NCI-H1048 (cell line): ENCODE measurements at regions not wholly inside any gene's neighbourhood (a gene's known extent, or its start where the extent isn't known, plus 50 kb on each side); places are given as distances from the start of the nearest gene placed in this dataset.
A peak's percentile ranks its signal among the peaks of the same experiment; 100 is the strongest.

ENCODE experiments used
- DNase-seq: peaks from one replicate; lab custom pipeline; 2025; lab: John Stamatoyannopoulos, UW

DNA sequence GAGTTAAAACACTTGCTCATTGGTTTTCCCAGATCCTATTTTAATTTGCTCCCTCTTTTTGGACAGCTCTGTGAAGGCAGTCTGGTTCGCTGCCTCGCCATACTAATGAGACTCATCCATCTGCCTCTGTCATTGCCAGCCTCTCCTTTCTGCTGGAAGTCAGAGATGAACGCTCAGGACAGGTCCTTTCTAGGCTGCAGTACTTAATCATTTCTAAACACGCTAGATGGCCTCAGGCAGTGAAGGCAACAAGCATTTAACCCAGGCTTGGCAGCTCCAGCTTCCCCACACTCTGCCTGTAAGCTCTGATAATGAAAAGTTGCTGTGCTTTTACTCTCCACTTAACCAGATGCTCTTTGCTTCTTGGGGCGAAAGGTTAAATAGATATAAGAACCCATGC is 286.7 kb upstream of the POU3F2 start:
- DNase-seq: no peak

DNA sequence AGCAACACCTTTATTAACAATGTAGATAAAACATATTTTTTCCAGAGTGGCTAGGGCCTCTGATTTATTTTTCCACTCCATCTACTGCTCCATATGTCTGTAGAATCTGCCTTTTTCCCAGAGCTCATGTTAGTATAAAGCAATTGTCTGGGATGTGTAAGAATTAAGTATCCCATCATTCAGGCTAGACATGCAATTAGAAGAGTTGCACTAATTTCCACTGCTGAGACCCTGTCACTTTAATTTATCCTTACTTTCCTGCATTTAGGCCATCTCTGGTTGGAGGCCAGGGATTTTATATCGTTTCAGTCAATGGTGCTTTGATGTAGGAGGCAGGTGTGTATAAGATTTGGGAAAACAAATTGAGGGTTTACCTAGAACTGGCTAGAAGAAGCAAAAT is 286.1 kb upstream of the POU3F2 start:
- DNase-seq: no peak

DNA sequence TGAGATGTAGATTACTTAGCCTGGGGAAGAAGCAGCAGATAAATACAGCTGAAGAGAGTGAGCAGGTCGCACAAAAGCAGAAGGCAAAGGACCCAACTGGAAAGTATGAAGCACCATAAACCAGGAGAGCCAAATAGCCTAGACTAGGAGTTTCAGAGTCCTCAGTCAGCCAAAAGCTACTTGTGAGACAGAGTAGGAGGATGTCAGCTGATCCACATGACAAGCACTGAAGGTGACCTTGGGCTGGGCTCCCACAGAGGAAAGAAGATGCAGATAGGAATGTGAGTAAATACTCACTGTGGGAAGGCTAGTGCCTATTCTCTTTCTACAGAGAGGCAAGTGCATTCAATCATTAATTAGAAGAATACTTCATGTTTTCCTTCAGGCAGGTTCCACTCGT is 274.0 kb upstream of the POU3F2 start:
- DNase-seq: no peak

DNA sequence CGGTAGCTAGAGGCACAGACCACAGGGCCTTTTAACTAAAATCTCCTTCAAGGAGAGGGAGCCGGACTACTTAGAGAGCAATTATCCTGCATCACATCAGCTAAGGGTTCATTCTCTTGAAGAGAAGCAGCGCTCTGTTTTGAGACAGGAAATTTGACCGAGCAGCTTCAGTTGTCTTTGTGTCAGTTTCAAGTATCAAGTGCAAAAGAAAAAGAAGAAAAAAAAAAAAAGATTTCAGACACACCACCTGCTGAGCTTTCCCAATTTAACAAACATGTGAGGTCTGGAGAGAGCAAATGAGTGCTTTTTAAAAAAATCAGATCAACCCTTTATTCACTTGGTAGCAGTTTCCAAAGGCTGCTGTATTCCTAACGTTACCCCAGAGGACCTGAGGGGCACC is 273.5 kb upstream of the POU3F2 start:
- DNase-seq: no peak

DNA sequence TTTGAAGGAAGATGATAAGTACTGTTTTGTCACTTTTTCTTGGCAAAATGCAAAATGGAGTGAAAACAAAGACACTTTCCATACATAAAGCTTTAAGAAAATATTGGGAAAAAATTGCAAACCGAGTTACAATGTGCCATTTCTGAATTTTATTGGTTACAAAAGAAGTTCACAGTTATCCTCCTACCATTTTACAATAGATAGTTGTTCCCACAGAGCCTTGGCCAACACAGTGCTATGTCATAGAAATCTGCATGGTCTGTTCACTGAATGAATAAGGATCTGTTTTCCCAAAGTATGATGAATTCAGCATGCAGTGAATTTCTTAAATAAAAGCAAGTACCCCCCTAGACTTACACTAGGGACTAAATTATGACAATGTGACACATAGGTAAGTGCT is 268.2 kb upstream of the POU3F2 start:
- DNase-seq: no peak

DNA sequence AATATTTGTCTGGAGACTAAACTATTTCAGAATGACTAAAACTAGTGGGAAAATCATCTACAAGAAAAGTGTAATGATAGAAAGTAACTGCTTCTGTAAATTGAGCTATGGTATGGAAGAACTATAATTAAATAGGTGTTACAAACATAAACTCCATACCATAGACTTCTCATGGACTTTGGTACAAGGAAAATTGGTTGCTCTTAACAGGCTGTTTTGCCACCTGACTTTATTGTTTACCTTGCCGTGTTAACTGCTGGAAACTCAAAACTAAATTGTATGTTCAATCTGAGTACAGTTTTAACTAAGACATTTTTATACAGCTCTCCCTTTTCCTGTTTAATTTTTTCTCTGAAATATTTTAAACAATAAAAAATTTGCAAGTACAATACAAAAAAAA is 261.8 kb upstream of the POU3F2 start:
- DNase-seq: no peak

DNA sequence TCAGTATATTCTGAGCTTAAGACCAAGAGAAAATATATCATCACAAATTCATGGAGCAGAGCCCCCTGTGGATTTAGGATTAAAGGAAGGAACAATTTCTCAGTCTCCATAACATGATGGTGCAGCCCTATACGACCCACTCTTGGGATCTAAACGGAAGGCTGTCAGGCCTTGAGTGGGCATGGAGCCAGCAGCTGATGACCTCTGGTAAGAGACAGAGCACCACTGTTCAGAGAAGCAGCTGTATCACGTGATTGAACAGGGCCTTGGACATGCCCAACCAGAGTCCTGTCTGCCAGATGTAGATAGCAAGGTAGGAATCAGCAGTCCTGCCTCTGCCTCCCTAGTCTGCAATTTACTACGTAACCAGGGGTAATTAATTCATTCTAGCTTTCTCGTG is 259.4 kb upstream of the POU3F2 start:
- no peak for DNase-seq

DNA sequence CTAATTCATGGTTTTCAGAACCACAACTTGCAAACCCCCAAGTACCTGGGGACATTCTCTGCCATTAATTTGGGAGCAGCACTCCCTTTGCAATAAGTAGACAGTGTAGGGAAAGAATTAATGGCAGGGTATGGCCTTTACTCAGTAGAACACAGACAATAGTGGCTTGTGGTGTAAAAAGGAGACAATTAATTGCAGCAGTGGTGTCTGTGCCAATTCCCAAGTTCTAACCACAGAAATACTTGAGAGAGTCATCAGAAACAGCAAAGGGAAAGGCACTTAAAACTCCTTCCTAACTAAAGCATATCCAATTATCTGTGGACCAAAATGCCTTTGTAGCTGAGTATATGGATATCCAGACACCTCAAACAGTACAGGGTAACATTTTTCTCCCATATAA is 257.6 kb upstream of the POU3F2 start:
- no peak for DNase-seq

DNA sequence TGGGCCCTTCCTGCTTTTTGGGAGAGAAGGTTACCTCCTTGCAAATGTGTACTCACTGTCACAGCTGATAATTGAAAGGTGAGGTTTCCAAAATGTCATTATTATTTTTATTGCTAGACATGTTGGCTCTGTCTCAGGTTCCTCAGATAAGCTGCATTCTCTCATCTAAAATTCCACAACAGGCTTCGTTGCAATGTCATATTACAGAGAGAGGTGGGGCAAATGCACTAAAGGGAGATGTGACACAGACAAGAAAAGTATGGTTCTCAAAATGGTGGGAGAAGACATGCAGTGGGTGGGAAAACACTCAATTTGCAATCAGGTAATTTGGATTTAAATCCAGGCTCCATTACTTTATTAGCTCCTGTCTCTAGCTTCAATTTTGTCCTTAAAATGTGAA is 256.4 kb upstream of the POU3F2 start:
- DNase-seq: no peak

DNA sequence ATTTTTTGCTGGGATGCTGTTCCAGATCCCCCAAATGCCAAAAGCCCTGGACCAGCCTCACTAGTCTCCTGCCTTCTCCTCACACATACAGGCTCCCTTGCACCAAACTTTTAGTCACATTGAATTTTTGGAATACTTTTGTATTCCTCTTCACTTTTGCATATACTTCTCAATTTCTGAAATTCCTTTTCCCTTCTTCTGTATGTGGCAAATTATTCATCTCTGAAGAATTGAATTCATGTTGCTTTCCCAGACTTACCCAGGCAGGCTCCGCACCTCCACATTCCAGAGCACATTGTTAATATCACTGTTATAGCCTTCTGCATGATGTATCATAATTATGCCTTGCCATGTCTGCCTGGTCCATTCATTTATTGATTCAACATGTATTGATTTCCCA is 255.3 kb upstream of the POU3F2 start:
- no peak for DNase-seq

DNA sequence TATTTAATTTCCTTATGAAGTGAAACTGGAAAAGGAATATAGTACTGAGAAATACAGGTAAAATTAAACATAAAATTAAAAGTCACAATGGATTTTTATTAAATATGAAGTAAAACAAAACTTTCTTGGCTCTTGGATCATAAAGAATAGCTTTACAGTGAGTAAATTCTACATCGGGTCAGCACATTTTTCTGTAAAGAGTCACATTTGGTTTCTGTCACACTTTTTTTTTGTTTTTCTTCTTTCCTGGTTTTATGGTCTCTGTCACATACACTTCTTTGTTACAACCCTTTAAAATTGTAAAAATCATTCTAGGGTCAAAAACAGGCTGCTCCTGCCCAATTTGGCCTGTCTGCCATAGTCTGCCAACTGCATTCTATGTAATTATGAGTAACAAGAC is 254.4 kb upstream of the POU3F2 start:
- DNase-seq: no peak

DNA sequence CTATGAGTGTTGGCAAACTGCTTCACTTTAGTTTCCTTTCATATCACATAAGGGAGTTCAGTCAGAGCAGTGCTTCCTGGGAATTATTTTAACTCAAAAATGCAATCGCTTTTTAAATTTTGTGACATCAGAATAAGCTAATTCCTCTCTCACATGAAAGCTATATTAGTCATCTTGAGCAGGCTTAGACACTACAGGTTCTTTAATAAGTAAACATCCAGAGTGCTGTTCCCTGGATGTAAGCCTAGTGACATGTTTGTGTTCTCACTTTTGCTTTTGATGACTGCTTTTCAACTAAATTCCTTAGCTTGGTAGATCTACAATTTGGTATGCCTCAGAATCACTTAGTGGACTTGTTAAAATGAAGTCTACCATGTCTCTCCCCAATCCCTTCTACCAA is 252.7 kb upstream of the POU3F2 start:
- DNase-seq: no peak

DNA sequence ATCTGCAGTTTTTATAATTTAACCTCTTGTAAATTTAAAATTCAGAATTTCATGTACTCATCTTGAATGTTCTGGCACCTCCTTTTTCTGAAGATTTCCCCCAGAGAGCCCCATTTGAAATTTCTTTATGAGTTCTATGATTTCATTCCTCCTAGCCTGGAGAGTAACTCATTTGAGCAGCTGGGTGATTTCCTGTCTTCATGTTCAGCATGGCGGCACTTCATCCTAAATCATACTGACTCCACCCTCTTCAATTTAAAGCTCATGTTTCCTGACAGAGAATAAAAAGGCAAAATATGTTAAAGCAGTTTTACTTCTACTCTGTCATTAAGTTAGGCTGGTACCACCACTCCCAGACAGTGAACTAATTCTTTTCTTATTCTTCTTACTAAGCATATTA is 250.9 kb upstream of the POU3F2 start:
- no peak for DNase-seq

DNA sequence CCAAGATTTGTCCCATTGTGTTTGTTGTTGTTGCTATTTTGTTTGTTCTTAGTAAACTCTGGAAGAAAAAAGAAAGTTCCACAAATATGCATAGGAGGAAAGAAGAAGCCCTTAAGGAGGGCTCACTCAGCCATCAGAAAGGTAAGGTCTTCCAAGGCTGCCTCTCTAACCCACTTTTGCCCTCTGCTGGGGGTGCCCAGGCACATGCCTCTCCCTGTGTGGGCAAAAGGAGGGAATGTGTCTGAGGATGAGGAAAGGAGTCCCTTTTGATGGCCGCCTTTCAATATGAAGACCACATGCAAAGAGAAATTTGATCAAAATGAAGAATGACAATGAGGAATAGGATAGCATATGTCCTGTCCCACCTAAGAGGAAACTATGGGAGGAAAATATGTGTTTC is 248.2 kb upstream of the POU3F2 start:
- DNase-seq: no peak

DNA sequence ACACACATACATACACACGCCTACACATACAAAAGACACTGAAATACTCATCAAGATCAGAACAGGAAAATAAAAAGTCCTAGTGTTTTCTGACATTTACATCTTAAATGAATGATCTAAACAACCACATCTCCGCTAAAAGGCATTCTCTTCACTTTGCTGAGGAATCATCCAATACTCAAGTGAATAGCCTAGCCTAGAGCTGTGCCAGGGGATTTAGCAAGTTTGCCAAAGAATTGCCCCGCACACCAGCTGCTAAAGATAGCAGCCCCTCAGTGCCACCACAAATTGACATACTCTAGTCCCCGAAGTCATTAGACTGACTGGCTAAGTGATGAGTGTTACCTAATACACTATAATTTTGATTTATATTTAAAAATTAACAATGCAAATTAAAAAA is 246.8 kb upstream of the POU3F2 start:
- DNase-seq: no peak

DNA sequence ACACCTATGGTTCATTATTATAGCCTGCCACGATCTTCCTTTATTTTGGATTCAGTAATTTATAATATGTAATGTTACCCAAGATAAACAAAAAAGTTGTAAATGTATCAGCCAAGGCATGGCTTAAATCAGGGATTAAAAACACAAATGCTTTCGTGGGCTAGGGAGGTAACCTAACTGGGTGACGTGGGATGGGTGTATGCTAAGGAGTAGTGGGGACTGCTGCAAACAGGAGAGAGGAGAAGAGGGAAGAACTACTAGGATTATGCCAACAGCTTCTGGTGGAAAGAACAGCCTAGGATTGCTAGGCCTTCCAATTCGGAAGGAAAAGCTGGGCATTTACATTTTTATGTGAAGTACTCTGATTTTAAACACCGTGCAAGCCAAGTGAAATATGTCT is 244.8 kb upstream of the POU3F2 start:
- DNase-seq: no peak

DNA sequence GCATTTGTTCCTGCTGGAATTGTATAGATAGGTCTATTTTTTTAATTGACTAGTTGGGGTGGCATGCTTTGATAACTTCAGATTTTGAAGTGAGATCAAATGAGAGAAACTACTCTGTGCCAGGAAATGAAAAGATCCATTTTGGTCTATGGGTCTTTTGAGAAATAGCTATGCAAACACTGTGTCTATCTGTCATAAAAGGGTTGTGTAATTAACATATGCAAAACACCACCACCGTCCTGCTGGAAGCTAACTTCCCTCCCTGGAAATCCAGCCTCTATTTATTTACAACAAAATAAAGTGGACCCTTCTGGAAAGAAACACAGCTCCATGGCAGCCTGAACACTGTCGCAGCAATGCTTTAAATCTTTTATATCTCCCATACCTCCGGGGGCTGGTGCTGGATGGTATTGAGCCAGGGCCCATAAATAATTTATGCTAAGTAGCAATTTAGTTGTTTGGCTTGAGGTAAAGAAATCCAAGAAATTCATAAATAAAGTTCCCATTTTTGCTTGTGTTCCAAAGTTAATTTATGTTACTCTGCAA is 244.2 kb upstream of the POU3F2 start:
- no peak for DNase-seq

DNA sequence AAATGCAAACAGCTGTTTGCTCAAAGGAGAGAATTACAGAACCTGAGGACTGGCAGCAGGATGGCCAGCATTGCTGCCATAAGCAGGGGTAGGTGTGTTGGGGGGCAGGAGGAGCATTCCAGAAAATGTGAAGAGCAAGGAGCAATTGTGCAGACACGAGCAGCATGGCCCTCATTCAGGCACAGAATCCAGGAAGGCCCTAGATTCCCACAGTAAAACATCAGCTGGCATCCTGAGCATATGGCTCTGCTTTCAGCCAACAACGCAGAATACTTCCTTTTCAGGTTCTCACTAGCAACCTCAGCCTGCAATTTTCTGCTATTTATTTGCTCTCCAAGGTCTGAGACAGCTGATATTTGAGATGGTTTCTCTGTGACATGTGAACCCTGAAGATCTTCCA is 243.4 kb upstream of the POU3F2 start:
- no peak for DNase-seq

DNA sequence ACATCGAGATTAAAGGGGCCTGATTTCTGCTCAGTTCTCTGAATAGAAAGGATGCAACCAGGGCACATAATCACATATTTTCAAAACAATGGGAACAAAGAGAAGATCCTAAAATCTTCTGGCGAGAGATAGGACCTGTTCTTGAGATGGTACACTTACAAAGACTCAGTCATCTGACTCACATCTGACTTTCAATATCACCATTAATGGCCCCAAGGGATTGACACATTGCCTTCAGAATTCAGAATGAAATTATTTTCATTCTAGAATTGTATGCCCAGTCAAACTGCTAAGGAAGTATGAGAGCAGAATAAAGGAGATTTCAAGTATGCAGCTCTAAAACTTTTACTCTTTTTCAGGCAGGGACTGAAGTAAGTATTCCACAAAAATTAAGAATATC is 240.7 kb upstream of the POU3F2 start:
- DNase-seq: no peak

DNA sequence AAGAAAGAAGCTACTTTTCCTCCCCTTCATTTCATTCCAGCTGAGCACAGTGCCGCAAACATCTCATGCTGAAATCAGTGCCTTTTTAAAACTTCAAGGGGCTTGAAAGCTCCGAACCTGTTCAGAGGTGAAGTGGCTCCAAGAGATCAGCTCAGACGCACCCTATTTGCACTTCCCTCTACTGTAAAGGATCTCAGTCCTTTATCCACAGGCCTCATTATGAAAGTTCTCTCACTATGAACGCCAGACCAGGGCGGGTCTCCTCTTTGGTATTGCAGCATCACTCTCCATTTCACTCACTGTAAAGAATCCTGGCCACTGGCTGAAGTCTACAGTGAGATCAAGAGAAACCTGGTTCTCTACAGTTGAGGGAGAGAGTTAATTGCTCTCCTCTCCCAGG is 232.7 kb upstream of the POU3F2 start:
- DNase-seq: no peak

DNA sequence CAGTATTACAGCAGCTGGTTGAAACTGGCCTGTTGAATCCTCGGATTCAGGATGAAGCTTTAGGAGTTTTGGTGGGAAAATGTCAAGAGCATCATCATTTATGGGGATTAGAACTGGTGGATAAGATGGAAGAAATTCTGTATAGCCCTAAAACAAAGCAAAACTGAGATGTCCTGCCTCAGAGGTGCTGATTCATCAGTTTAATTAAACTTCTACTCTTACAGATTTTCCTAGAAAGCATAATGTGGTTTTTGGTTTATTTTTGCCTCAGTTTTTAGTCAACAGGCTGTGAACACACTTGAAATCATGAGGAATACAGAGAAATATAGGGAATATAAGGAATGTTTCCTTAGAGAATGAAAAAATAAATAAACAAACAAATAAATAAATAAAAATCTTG is 228.7 kb upstream of the POU3F2 start:
- DNase-seq: no peak

DNA sequence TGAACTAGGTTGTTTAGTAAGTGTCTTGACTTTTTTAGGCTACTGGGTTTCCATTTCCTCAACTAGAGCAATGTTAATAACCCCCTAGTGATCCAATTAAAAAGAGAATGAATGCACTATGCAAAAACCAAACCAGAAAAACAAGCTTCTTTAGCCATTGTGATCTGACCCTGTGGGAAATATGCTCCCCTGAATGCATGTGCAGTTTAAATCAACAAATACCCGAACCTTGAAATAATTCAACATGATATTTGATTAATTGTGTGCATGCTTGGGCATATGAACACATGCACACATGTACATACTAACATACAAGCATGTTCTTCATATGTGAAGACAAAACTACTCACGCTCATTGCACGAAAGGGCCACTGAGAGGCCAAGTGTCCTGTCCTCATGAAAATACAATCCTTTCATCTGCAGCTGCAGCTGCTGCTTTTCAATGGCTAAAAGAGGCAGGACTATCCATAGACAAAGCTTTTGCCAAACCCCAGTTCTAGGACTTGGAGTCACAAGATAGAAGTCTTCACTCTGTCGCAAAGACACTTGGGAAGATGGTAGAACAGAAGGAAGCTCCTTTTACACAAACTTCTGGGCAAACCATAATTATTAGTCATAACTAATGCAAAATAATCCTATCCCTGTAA is 207.1 kb upstream of the POU3F2 start:
- peak; percentile 12 for DNase-seq

DNA sequence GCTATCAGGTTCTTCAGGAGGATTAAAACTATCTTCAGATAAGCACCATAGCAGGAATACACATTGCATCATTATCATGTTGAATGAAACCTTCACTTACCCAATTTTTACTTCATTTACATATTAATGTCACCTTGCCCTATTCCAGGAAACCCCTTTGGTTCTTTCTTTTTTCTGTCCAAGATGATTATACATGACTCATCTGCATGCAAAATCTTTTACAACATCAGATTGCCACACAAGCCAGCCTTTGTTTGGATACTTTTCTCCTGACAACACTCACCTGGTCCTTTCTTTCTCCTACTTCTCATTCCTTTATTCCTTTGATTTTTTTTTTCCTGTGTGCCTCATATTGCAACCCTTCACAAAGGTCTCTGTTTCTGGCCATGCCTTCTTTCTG is 200.5 kb upstream of the POU3F2 start:
- DNase-seq: peak; percentile 69

DNA sequence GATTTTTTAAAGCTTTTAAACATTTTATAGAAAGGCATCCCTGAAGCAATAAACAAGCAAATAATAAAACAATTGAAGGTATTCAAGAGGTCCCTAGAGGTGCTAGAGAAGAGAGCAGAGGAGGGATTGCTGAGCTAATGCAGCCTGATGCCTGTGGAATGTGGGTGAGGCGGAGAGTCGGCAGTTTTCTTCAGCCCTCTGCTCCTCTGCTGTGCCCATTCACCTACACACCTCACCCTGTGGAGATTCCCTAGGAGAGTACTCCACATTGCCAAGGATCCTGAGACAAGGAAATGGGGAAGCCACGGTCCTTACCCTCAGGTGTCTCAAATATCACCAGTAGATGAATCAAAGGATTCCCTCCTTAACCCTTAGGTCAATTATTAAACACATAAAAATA is 199.8 kb upstream of the POU3F2 start:
- DNase-seq: no peak

DNA sequence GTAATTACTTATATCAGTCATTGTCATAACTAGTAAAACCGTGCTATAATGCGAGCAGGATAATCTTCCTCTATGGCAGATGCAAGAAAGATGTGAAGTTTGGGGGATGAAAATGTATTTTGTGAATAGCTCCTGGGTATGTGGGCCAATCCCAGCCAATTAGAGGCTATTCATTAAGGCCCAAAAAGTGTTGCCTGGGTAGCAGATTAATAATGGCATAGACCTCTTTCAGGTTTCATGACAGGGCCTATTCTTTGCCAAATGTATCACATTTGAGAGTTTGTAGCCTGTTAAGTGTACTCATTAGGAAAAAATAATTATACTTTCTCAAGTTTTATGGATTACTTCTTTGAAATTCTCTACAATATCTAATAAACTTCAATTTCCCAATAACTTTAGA is 199.2 kb upstream of the POU3F2 start:
- DNase-seq: no peak
